Central memory CD4-positive, alpha-beta T cell (primary cell): ENCODE measurements at regions not wholly inside any gene's neighbourhood (a gene's known extent, or its start where the extent isn't known, plus 50 kb on each side); places are given as distances from the start of the nearest gene placed in this dataset.

ENCODE experiments used
- DNase-seq: peaks from one replicate; pipeline ENCODE4 v3.0.0; 2022

DNA sequence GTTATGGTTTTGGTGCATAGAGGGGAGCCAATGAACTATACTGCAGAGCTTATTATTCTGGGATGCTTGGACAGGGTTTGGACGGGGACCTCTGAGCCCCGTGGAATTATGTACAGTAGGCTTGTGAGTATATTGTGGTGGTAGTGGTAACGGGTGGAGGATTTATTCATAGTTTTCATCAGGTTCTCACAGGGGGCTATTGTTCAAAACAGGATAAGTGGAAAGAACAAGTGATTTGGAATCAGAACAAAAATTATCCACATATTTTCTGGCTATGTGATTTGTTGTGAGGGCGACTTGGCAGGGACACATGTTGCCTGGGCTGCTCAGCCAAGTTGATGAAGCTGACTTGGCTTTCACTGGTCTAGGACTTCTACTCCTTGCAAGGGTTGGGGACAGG, 64.6 kb upstream of the ELOVL5 start:
- DNase-seq = no peak

GRCh38 chr6:53412751-53413150, 64.0 kb upstream of the ELOVL5 start:
- DNase-seq = no peak

- no peak for DNase-seq
These were observed 63.4 kb upstream of the ELOVL5 start for GRCh38 chr6:53412021-53412715.

- DNase-seq = no peak
These were observed 62.7 kb upstream of the ELOVL5 start for GRCh38 chr6:53411451-53411850.

- peak; percentile 60 for DNase-seq
These were observed 61.9 kb upstream of the ELOVL5 start for GRCh38 chr6:53410508-53411258.

DNA sequence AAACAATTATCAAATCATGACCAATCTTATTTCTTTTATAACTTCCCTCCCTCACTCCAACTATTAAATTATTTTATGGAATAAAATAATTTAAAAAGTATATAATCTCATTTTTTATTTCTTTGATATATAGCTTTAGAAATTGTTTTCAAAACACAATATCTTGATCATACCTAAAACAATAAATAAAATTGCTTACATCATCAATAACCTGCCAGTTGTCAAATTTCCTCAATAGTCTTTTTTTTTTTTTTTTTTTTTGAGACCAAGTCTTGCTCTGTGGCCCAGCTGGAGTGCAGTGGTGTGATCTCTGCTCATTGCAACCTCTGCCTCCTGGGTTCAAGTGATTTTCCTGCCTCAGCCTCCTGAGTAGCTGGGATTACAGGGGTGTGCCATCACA, 60.1 kb upstream of the ELOVL5 start:
- DNase-seq = no peak

DNA sequence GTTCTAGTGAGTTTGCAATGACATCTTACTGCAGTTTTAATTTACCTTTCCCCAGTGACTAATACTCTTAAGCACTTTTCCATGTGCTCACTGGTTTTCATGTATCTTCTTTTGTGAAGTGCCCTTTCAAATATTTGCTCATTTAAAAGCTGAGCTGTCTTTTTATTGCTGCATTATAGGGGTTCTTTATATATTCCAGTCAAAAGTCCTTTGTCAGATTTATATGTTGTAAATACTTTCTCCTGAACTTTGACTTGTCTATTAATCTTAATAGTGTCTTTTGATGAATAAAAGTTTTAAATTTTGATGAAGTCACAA, 50.2 kb upstream of the ELOVL5 start:
- no peak for DNase-seq

DNA sequence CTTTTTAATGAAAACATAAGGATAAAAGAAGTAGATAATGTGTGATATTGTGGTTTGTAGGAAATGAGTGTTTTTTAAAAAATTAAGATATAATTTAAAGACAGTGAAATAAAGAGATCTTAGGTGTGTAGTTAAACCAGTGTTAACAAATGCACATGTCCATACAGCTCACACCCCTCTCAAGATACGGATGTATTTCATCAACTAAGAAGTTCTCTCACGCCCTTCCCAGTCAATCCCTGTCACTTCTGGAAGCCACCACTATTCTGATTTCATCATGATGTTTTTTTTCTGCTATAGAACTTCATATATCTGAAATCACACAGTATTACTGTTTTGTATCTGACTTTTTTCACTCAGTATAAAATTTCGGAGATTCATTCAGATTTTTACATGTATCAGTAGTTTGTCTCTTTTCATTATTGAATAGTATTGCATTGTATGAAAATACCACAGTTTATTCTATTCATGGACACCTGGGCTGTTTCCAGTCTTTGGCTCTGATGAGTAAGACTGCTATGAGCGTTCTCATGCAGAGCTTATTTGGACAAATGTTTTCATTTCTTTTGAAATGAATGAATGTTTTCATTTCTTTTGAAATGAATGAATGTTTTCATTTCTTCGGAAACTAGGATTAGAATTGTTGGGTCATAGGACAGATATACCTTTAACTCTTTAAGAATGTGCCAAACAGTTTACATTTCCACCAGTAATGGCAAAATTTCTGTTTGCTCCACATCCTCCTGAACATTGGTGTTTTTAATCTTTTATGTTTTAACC, 49.7 kb upstream of the ELOVL5 start:
- no peak for DNase-seq
